PC-9 (cell line): ENCODE measurements at regions not wholly inside any gene's neighbourhood (a gene's known extent, or its start where the extent isn't known, plus 50 kb on each side); places are given as distances from the start of the nearest gene placed in this dataset.

ENCODE experiments used
- EZH2 ChIP-seq: fragments of 200-600 bp; sonication (generic); IDR thresholded peaks from 2 replicates; pipeline ENCODE4 v1.8.0; 2017; ENCODE audit warnings: antibody characterized with exemption, low read depth
- TF ChIP-seq, protein P1 (sequence below): fragments of 200-600 bp; sonication (generic); conservative IDR thresholded peaks from 2 replicates; pipeline ENCODE4 v1.6.1; 2017; ENCODE audit warnings: mixed run types, antibody characterized with exemption, mild to moderate bottlenecking, moderate library complexity

DNA sequence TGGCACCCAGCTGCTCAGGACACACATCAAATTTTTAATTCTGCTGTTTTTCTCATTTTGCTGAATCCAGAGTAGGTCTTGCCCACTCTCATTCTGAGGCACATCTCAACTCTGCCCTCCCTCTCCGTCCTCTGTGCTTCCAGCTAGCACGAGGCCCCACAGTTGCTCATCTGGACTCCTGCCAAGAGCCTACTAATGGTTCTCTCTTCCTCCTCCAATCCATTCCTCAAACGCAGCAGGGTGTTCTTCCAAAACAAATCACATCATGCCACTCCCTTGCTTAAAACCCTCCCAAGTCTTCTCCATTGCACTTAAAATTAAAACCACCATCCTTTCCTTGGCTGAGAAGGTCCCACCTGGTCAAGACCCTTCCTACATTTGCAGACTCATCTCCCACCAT, 49.8 kb upstream of the SCAF4 start:
- TF ChIP-seq, protein P1, sequence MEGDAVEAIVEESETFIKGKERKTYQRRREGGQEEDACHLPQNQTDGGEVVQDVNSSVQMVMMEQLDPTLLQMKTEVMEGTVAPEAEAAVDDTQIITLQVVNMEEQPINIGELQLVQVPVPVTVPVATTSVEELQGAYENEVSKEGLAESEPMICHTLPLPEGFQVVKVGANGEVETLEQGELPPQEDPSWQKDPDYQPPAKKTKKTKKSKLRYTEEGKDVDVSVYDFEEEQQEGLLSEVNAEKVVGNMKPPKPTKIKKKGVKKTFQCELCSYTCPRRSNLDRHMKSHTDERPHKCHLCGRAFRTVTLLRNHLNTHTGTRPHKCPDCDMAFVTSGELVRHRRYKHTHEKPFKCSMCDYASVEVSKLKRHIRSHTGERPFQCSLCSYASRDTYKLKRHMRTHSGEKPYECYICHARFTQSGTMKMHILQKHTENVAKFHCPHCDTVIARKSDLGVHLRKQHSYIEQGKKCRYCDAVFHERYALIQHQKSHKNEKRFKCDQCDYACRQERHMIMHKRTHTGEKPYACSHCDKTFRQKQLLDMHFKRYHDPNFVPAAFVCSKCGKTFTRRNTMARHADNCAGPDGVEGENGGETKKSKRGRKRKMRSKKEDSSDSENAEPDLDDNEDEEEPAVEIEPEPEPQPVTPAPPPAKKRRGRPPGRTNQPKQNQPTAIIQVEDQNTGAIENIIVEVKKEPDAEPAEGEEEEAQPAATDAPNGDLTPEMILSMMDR: no peak
- TF ChIP-seq EZH2: no peak
